SH-SY5Y (cell line): ENCODE measurements at regions not wholly inside any gene's neighbourhood (a gene's known extent, or its start where the extent isn't known, plus 50 kb on each side); places are given as distances from the start of the nearest gene placed in this dataset.

Experiments used
- GATA2 ChIP-seq: IDR thresholded peaks from 2 replicates; pipeline ENCODE4 v1.6.1; 2011; ENCODE audit warnings: mild to moderate bottlenecking, low read depth, low read length
- GATA3 ChIP-seq: IDR thresholded peaks from 2 replicates; pipeline ENCODE4 v1.6.1; 2011; ENCODE audit warnings: low read depth, mild to moderate bottlenecking, low read length, moderate library complexity

DNA sequence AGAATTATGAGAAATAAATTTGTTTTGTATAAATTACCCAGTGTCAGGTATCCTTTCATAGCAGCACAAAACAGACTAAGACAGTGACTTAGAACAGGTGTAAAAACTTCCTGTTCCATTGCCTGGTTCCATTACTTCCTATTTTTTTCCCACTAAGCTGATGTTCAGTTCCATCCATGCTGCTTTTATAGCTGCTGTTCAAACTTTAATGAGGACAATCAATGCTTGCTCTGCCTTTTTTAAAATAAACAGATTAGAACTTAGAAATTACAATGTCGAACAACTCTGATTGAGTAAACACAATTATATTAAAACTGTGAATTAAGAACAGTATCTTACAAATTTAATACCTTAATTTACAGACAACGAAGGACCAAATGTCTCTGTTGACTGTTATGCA is 818.9 kb downstream of the OLFM4 start:
- TF ChIP-seq GATA2: no peak
- TF ChIP-seq GATA3: no peak
